Mesenchymal stem cell (in vitro differentiated cells and primary cell): ENCODE measurements at regions not wholly inside any gene's neighbourhood (a gene's known extent, or its start where the extent isn't known, plus 50 kb on each side); places are given as distances from the start of the nearest gene placed in this dataset.
"Not testable (repeated sequence)": the region's sequence is repeated elsewhere in the genome, so short reads cannot be mapped to it uniquely, and the experiment has no call there.

Source experiments
- DNase-seq: peaks from one replicate; pipeline ENCODE4 v3.0.0-alpha.2; 2013
- H2AFZ ChIP-seq: one replicate; pipeline ENCODE4 v1.6.1; 2013; ENCODE audit warnings: low read depth, mild to moderate bottlenecking, control low read depth, inconsistent platforms, low read length, moderate library complexity
- H2AK5ac ChIP-seq: 2 replicates; pipeline ENCODE4 v1.6.1; 2013; ENCODE audit warnings: low read length, moderate library complexity, mild to moderate bottlenecking, inconsistent platforms; ENCODE audit not compliant: severe bottlenecking
- H2BK120ac ChIP-seq: one replicate; pipeline ENCODE4 v1.6.1; 2013; ENCODE audit warnings: low read depth, mild to moderate bottlenecking, inconsistent platforms, low read length, moderate library complexity
- H2BK12ac ChIP-seq, 2 experiments: one replicate each; pipeline ENCODE4 v1.6.1; 2013; ENCODE audit warnings: inconsistent platforms in 2 of 2, low read length in 2 of 2, mild to moderate bottlenecking in 2 of 2, moderate library complexity in 2 of 2, control low read depth in 1 of 2
- H2BK15ac ChIP-seq: one replicate; pipeline ENCODE4 v1.6.1; 2013; ENCODE audit warnings: mild to moderate bottlenecking, low read depth, inconsistent platforms; ENCODE audit not compliant: poor library complexity, severe bottlenecking
- H2BK5ac ChIP-seq: 2 replicates; pipeline ENCODE4 v1.6.1; 2013; ENCODE audit warnings: low read depth, mild to moderate bottlenecking, low read length, control low read depth, inconsistent platforms; ENCODE audit not compliant: poor library complexity, severe bottlenecking
- H3K14ac ChIP-seq, 2 experiments: one replicate each; pipeline ENCODE4 v1.6.1; 2013; ENCODE audit warnings: inconsistent platforms in 2 of 2, low read length in 2 of 2, control low read depth in 1 of 2, mild to moderate bottlenecking in 1 of 2, moderate library complexity in 1 of 2
- H3K18ac ChIP-seq, 2 experiments: one replicate each; pipeline ENCODE4 v1.6.1; 2013; ENCODE audit warnings: inconsistent platforms in 2 of 2, low read length in 2 of 2, control low read depth in 1 of 2, low read depth in 1 of 2, mild to moderate bottlenecking in 1 of 2
- H3K23ac ChIP-seq, 2 experiments: one replicate each; pipeline ENCODE4 v1.6.1; 2013; ENCODE audit warnings: inconsistent platforms in 2 of 2, low read length in 2 of 2, mild to moderate bottlenecking in 2 of 2, moderate library complexity in 2 of 2, control low read depth in 1 of 2
- H3K27ac ChIP-seq: 2 replicates; pipeline ENCODE4 v1.5.1; 2013; ENCODE audit warnings: mild to moderate bottlenecking, moderate library complexity, low read length, control low read depth, inconsistent platforms; ENCODE audit not compliant: poor library complexity, severe bottlenecking
- H3K27me3 ChIP-seq, 2 experiments: 2 replicates each; pipeline versions ENCODE4 v1.6.1 to v1.7.0; 2013; ENCODE audit warnings: low read length in 2 of 2, mild to moderate bottlenecking in 2 of 2, moderate library complexity in 2 of 2, control low read depth in 1 of 2, inconsistent platforms in 1 of 2; ENCODE audit not compliant: control insufficient read depth in 1 of 2, insufficient read depth in 1 of 2
- H3K36me3 ChIP-seq, 2 experiments: 2 replicates each; pipeline versions ENCODE4 v1.6.1 to v1.7.0; 2013; ENCODE audit warnings: low read length in 2 of 2, control low read depth in 1 of 2, inconsistent platforms in 1 of 2, low read depth in 1 of 2, mild to moderate bottlenecking in 1 of 2; ENCODE audit not compliant: insufficient read depth in 2 of 2, control insufficient read depth in 1 of 2
- H3K4ac ChIP-seq, 2 experiments: one replicate each; pipeline ENCODE4 v1.6.1; 2013; ENCODE audit warnings: inconsistent platforms in 2 of 2, low read length in 2 of 2, mild to moderate bottlenecking in 2 of 2, moderate library complexity in 2 of 2, control low read depth in 1 of 2, low read depth in 1 of 2
- H3K4me1 ChIP-seq: 2 replicates; pipeline ENCODE4 v1.6.1; 2013; ENCODE audit warnings: low read depth, low read length, control low read depth; ENCODE audit not compliant: control insufficient read depth, insufficient read depth
- H3K4me2 ChIP-seq: 2 replicates; pipeline ENCODE4 v1.6.1; 2013; ENCODE audit warnings: low read length, mild to moderate bottlenecking, inconsistent platforms; ENCODE audit not compliant: poor library complexity, severe bottlenecking
- H3K4me3 ChIP-seq, 2 experiments: 2 replicates each; pipeline versions ENCODE4 v1.5.1 to v1.7.0; 2013; ENCODE audit warnings: low read length in 2 of 2, mild to moderate bottlenecking in 2 of 2, control low read depth in 1 of 2, low read depth in 1 of 2; ENCODE audit not compliant: insufficient read depth in 1 of 2
- H3K79me1 ChIP-seq: replicated peaks from 2 replicates; pipeline ENCODE4 v1.6.1; 2013; ENCODE audit warnings: mild to moderate bottlenecking, control low read depth, low read length, inconsistent platforms; ENCODE audit not compliant: poor library complexity, severe bottlenecking
- H3K9ac ChIP-seq: 2 replicates; pipeline ENCODE4 v1.7.0; 2013; ENCODE audit warnings: mild to moderate bottlenecking, low read length, moderate library complexity
- H3K9me3 ChIP-seq: 2 replicates; pipeline ENCODE4 v1.7.0; 2013; ENCODE audit warnings: mild to moderate bottlenecking, low read length; ENCODE audit not compliant: control insufficient read depth
- H4K8ac ChIP-seq: one replicate; pipeline ENCODE4 v1.6.1; 2013; ENCODE audit warnings: inconsistent platforms, mild to moderate bottlenecking, low read length, moderate library complexity
- H4K91ac ChIP-seq: one replicate; pipeline ENCODE4 v1.6.1; 2013; ENCODE audit warnings: mild to moderate bottlenecking, low read length, inconsistent platforms
- WGBS: methylation state at CpG from one replicate; pipeline ENCODE4 v1.1.7; 2013; ENCODE audit warnings: mixed read lengths; 5-methylcytosine and 5-hydroxymethylcytosine counted together

DNA sequence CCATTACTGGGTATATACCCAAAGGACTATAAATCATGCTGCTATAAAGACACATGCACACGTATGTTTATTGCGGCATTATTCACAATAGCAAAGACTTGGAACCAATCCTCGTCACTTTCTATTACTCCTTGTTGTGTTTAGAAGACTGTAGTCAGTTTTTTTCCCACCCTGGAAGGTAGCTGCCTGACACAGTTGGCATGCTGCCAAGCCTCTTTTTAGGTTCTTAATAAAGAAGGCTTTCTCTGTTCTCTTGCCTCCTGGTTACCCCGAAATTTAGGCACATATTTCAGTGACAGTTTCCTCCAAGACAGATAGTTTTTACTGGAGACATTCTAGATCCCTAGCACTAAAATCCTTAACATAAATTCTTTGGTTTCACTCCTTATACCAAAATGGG lies 205.4 kb upstream of the PCSK5 start:
- H4K8ac ChIP-seq: no peak overlapping the region
- WGBS: 83% methylated on average over 3 of the region's 4 CpGs

GRCh38 chr9:75687359-75687953 lies 203.0 kb upstream of the PCSK5 start:
- Histone ChIP-seq H4K8ac (no peak overlapping the region), H3K79me1 (no peaks in the 10 kb centered on the region), H3K36me3 (no peaks in the 10 kb centered on the region), H3K14ac (no peak overlapping the region), H3K9ac (no peak overlapping the region), H3K18ac (no peak overlapping the region), H2BK12ac (no peak overlapping the region), H2AK5ac (no peak overlapping the region), H2BK15ac (no peak overlapping the region), H3K9me3 (no peaks in the 10 kb centered on the region), H3K4me1 (no peaks in the 10 kb centered on the region), H3K4me2 (no peak overlapping the region), H2BK5ac (no peak overlapping the region), H3K27ac (no peak overlapping the region), H3K23ac (no peak overlapping the region), H2BK120ac (no peak overlapping the region), H3K27me3 (no peaks in the 10 kb centered on the region), H3K4ac (no peak overlapping the region), H2AFZ (no peak overlapping the region), H3K4me3 (no peak overlapping the region), H4K91ac (no peak overlapping the region)
- DNase-seq: no peak
- 100% methylated on average over 1 of the region's 2 CpGs for WGBS

More for the DNA sequence above, 205.4 kb upstream of the PCSK5 start:
- H3K4me3 ChIP-seq: no peak overlapping the region
- no peak overlapping the region for H3K23ac ChIP-seq
- no peaks in the 10 kb centered on the region for H3K9me3 ChIP-seq
- H2BK120ac ChIP-seq: no peak overlapping the region
- no peak overlapping the region for H3K27ac ChIP-seq
- DNase-seq: no peak
- H3K18ac ChIP-seq: no peak overlapping the region
- H3K36me3 ChIP-seq: no peaks in the 10 kb centered on the region
- no peak overlapping the region for H2AK5ac ChIP-seq
- H3K9ac ChIP-seq: no peak overlapping the region
- H3K4ac ChIP-seq: no peak overlapping the region
- no peak overlapping the region for H4K91ac ChIP-seq
- H3K79me1 ChIP-seq: no peaks in the 10 kb centered on the region
- H3K4me2 ChIP-seq: no peak overlapping the region
- H3K4me1 ChIP-seq: no peaks in the 10 kb centered on the region
- H3K27me3 ChIP-seq: no peaks in the 10 kb centered on the region
- no peak overlapping the region for H3K14ac ChIP-seq
- no peak overlapping the region for H2BK12ac ChIP-seq
- no peak overlapping the region for H2BK5ac ChIP-seq
- no peak overlapping the region for H2BK15ac ChIP-seq
- no peak overlapping the region for H2AFZ ChIP-seq

GRCh38 chr9:75690551-75690950 lies 199.9 kb upstream of the PCSK5 start:
- H3K18ac ChIP-seq, H4K91ac ChIP-seq, H3K4me1 ChIP-seq, H3K9ac ChIP-seq, H3K9me3 ChIP-seq, H3K4me2 ChIP-seq, H3K27me3 ChIP-seq, H3K23ac ChIP-seq, H3K14ac ChIP-seq, H3K36me3 ChIP-seq, H3K4ac ChIP-seq, H3K79me1 ChIP-seq, H3K4me3 ChIP-seq, DNase-seq, H2BK5ac ChIP-seq, H2BK12ac ChIP-seq, H2AK5ac ChIP-seq, H3K27ac ChIP-seq, H2AFZ ChIP-seq, H4K8ac ChIP-seq, H2BK120ac ChIP-seq, H2BK15ac ChIP-seq: not testable (repeated sequence)

- 50% methylated on average over 1 of the region's 1 CpG for WGBS
- no peaks in the 10 kb centered on the region for H3K36me3 ChIP-seq
- H3K4me1 ChIP-seq: no peaks in the 10 kb centered on the region
- H3K79me1 ChIP-seq: no peaks in the 10 kb centered on the region
- H2AFZ ChIP-seq: no peak overlapping the region
- H2BK15ac ChIP-seq: no peak overlapping the region
- H3K27ac ChIP-seq: no peak overlapping the region
- no peak overlapping the region for H2BK120ac ChIP-seq
- H3K9ac ChIP-seq: no peak overlapping the region
- no peak overlapping the region for H4K91ac ChIP-seq
- no peak overlapping the region for H2BK5ac ChIP-seq
- H4K8ac ChIP-seq: no peak overlapping the region
- DNase-seq: no peak
- no peak overlapping the region for H3K4me3 ChIP-seq
- no peak overlapping the region for H3K18ac ChIP-seq
- H2BK12ac ChIP-seq: no peak overlapping the region
- H2AK5ac ChIP-seq: no peak overlapping the region
- H3K14ac ChIP-seq: no peak overlapping the region
- no peak overlapping the region for H3K4ac ChIP-seq
- H3K9me3 ChIP-seq: no peaks in the 10 kb centered on the region
- H3K23ac ChIP-seq: no peak overlapping the region
- H3K27me3 ChIP-seq: no peaks in the 10 kb centered on the region
- no peak overlapping the region for H3K4me2 ChIP-seq
Measured at GRCh38 chr9:75691408-75691807, 199.1 kb upstream of the PCSK5 start.
